AG10803 (cell line): ENCODE measurements at regions not wholly inside any gene's neighbourhood (a gene's known extent, or its start where the extent isn't known, plus 50 kb on each side); places are given as distances from the start of the nearest gene placed in this dataset.

Experiments
- DNase-seq: peaks from one replicate; pipeline ENCODE4 v3.0.0; 2010; ENCODE audit warnings: low read depth
- H3K4me3 ChIP-seq: 2 replicates; pipeline ENCODE4 v1.5.1; 2011; ENCODE audit warnings: mild to moderate bottlenecking, low read length, control low read depth
- CTCF ChIP-seq: conservative IDR thresholded peaks from 2 replicates; pipeline ENCODE4 v1.5.1; 2011; ENCODE audit warnings: mild to moderate bottlenecking, low read length, control low read depth, inconsistent platforms

GRCh38 chr2:64238799-64239198 is 94.6 kb upstream of the PELI1 start:
- DNase-seq = no peak

GRCh38 chr2:64243081-64244036 is 99.1 kb upstream of the PELI1 start:
- DNase-seq = no peak
- H3K4me3 ChIP-seq = no peak overlapping the region
- no peak for TF ChIP-seq CTCF

More at GRCh38 chr2:64238799-64239198, 94.6 kb upstream of the PELI1 start:
- H3K4me3 ChIP-seq = no peak overlapping the region
- no peak for TF ChIP-seq CTCF

GRCh38 chr2:64244037-64244416 is 99.8 kb upstream of the PELI1 start:
- no peak for DNase-seq
- no peak overlapping the region for H3K4me3 ChIP-seq
- TF ChIP-seq CTCF = no peak

- no peak for TF ChIP-seq CTCF
- DNase-seq = no peak
- no peak overlapping the region for H3K4me3 ChIP-seq
Observed at GRCh38 chr2:64245631-64246030, 101.4 kb upstream of the PELI1 start.

- no peak for TF ChIP-seq CTCF
- DNase-seq = no peak
- no peak overlapping the region for H3K4me3 ChIP-seq
Observed at GRCh38 chr2:64246962-64247361, 102.7 kb upstream of the PELI1 start.

GRCh38 chr2:64249426-64249825 is 105.2 kb upstream of the PELI1 start:
- TF ChIP-seq CTCF = no peak
- no peak for DNase-seq

GRCh38 chr2:64250063-64250462 is 105.8 kb upstream of the PELI1 start:
- no peak for TF ChIP-seq CTCF
- no peak for DNase-seq
- no peak overlapping the region for H3K4me3 ChIP-seq

More at GRCh38 chr2:64249426-64249825, 105.2 kb upstream of the PELI1 start:
- H3K4me3 ChIP-seq = no peak overlapping the region
